ENCODE measurements at regions not wholly inside any gene's neighbourhood (a gene's known extent, or its start where the extent isn't known, plus 50 kb on each side); places are given as distances from the start of the nearest gene placed in this dataset.
"Not testable (repeated sequence)": the region's sequence is repeated elsewhere in the genome, so short reads cannot be mapped to it uniquely, and the experiment has no call there.

DNA sequence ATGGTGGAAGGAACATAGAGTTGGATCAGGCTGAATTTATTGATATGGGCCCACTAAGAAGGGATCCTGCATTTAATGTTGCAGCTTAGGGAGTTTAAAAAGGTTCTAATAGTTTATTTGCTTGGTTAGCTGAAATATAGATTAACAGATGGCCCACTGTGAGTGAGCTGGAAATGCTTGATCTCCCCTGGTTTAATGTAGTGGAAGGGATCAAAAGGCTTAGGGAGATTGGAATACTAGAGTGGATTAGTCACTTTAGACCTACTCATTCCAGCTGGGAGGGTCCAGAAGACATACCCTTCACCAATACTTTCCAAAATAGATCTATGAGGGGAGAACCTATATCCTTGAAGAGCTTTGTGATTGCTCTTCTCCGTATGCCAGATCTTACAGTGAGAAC, 130.1 kb upstream of the ZC3H12C start:
- DNase-seq (ENCODE audit: low read depth in 2 of 3, low spot score in 2 of 3): no peak

DNA sequence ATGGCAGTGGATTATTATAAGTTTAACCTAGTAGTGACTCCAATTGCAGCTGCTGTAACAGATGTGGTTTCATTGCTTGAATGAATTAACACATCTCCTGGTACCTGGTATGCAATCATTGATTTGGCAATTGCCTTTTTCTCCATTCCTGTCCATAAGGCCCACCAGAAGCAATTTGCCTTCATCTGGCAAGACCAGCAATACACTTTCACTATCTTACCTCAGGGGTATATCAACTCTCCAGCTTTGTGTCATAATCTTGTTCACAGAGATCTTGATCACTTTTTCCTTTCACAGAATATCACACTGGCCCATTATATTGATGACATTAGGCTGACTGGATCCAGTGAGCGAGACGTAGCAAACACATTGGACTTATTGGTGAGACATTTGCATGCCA, 128.7 kb upstream of the ZC3H12C start:
- no peak for DNase-seq (ENCODE audit: low read depth in 2 of 3, low spot score in 2 of 3)

DNA sequence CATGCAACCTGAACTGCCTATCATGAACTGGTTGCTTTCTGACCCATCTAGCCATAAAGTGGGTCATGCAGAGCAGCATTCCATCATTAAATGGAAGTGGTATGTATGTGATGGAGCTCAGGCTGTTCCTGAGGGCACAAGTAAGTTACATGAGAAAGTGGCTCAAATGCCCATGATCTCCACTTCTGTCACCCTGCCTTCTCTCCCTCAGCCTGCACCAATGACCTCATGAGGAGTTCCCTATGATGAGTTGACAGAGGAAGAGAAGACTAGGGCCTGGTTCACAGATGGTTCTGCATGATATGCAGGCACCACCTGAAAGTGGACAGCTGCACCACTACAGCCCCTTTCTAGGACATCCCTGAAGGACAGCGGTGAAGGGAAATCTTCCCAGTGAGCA, 127.7 kb upstream of the ZC3H12C start:
- not testable (repeated sequence) for DNase-seq (ENCODE audit: low read depth in 2 of 3, low spot score in 2 of 3)

DNA sequence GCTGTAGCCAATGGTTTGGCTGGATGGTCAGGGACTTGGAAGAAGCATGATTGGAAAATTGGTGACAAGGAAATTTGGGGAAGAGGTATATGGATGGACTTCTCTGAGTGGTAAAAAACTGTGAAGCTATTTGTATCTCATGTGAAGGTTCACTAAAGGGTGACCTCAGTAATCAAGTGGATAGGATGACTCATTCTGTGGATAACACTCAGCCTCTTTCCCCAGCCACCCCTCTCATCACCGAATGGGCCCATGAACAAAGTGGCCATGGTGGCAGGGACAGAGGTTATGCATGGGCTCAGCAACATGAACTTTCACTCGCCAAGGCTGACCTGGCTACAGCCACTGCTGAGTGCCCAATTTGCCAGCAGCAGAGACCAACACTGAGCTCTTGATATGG, 127.3 kb upstream of the ZC3H12C start:
- DNase-seq (ENCODE audit: low read depth in 2 of 3, low spot score in 2 of 3): not testable (repeated sequence)

DNA sequence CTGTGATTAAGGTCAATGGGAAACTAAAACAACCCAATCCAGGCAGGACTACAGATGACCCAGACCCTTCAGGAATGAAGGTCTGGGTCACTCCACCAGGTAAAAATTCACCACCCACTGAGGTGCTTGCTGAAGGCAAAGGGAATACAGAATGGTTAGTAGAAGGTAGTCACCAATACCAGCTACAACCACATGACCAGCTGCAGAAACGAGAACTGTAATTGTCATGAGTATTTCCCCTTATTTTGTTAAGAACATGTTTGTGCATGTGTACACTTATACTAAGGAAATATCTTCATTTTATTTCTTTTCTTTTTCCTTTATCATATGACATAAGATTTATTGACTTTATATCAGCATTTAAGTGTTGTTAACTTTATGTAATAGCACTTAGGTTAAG, 126.1 kb upstream of the ZC3H12C start:
- not testable (repeated sequence) for DNase-seq (ENCODE audit: low read depth in 2 of 3, low spot score in 2 of 3)

DNA sequence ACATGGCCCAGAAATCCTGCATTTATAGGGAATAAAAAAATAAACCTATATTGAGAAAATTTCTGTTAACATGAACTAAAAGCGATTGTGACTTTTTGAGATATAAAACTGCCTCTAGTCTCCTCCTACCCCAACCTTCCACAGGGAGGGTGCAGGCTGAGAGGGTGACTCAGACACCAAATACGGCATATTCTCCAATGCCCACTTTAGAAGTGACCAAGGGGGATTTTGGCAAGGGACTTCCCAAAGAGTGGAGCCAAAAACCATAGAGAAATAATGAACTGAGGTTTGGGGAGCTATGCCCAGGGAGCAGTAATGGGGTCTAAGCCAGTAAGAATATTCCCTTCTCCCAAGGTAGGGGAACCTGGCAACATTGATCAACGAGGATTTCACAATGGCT, 124.9 kb upstream of the ZC3H12C start:
- DNase-seq (ENCODE audit: low read depth in 2 of 3, low spot score in 2 of 3): no peak

DNA sequence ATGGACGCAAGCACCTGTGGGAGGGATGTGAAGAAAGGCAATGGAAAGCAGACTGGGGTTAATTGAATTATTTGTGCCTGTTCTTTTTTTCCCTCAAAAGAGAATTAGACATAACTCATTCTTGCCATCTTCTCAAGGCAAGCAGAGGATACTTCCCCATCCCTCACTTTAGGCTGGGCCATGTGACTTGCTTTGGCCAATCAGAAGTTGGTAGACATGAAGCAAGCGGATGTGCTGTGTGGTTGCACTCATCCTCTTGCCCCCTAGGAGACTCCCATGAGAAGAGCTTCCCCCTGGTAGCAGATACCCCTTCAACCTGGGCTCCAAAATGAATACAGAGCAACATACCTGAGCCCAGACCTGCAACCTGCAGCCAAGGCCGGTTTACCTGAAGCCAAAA, 124.4 kb upstream of the ZC3H12C start:
- DNase-seq (ENCODE audit: low read depth in 2 of 3, low spot score in 2 of 3): no peak

DNA sequence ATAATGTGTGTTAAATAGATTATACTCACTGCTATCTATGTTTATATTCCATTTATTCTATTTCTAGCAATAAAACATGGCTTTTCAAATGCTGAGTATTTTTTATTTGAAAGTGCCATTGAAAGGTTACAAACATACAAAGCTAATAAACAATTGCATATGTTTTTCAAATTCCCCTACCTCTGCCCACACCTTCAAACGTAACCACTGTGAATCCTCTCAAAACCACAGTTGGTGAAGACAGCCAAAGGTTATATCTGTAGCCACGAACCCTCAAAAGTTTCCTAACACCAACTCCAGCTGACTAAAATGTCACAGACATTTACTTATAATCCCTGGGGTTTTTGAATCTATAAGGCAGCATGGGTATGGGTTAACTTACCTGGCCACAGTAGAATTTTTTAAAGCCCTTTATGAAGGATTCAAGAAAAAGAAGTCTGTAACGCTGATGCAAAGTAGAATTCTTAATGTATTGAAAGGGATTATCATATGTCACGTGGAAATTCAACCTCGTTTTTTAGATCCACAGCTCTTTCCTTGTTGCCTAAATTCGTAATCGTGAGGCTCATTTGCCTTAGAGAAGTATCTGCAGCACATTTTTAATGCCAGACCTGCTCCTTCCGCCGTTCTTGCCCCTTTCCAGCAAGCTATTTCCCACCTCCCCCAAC, 122.5 kb upstream of the ZC3H12C start:
- no peak for DNase-seq (ENCODE audit: low read depth in 2 of 3, low spot score in 2 of 3)

DNA sequence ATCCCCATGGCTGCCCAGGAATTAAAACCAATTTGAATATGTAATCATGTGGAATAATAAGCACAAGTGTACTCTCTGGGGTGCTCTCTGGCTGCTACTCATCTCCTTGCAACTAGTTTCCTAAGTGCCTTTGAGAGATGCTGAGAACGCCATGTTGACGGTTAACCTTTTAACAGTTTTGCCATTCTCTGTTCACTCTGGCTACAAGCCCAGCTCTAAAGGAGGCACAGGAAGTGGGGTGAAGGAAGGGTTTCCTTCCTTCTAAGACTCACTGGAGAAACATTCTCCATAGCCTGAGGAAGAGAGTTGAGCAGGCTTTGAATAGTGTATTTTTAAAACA, 122.0 kb upstream of the ZC3H12C start:
- DNase-seq (ENCODE audit: low read depth in 2 of 3, low spot score in 2 of 3): peak in 1 of 3 donors; percentile 16

DNA sequence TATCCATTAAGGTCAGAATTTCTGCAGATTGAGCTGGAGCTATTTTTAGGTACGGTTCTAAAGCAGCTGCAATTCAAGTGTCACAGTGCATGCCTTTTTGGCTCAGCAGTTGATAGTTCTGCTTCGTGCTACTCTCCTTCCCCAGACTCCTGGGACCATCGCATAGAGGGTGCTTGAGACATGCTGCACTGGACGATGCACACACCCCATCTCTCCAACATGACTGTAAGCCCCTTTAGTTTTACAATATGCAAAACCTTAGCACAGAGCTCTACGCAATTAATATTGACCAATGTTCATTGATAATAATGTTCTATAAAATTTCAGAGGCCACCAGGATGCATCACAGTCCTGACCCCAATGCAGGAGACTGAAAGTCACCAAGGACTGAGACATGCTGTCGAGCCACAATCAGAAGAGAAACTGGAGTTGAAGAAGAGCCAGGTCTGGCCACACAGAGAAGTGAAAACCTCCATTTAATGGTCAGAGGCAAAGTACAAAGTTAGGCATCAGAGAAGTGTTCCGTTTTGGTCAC, 120.9 kb upstream of the ZC3H12C start:
- no peak for DNase-seq (ENCODE audit: low read depth in 2 of 3, low spot score in 2 of 3)

DNA sequence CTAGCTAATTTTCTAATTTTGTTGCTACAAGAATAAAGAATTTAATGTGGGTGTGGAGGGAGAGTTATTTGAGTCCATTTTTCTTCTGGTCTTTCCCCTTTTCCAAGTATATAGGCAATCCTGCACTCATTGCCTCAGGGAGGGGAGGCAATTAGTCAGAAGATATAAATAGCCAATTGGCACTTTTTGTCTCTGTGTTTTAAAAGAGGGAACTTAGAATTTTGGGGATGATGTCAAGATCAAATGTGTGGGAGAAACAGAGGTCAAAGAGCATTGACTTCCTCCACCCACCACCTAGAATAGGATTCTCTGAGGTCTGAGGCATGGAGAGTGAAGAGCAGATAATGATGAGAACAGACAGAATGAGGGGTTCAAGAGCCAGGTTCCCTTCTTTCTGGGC, 120.3 kb upstream of the ZC3H12C start:
- no peak for DNase-seq (ENCODE audit: low read depth in 2 of 3, low spot score in 2 of 3)

DNA sequence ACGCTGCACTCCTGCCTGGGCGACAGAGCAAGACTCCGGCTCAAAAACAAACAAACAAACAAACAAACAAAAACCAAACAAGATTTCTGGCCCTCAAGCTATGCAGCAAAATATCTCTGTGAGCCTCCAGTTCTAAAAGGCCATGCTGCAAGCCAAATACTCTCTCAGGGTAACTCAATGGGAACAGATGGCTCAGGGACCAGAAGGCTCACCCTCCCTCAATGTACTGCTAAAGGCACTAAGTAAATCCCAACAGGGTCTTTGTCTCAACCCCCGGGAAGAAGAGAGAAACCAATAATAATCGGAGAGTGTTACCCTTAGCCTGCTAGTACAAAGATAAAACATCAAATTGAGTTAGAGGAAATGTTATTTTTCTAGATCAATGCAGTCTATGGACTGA, 119.7 kb upstream of the ZC3H12C start:
- no peak for DNase-seq (ENCODE audit: low read depth in 2 of 3, low spot score in 2 of 3)

DNA sequence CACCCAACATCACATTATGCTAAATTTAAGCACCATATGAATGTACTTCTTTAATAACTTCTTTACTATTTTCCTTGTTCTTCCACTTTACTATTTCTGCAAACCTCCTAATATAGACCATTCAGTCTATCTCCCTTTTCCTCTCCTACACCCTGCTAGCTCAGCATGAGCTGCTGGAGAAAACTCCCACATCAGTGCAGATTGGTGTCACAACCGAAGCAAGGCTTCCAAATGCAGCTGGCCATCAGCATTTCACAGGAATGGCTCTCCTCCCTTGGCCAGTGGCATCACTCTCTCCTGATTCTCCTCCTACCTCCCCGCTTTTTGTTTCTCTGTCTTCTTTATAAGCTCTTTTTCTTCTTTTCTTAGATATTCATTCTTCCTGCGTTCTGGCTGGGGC, 118.7 kb upstream of the ZC3H12C start:
- DNase-seq (ENCODE audit: low read depth in 2 of 3, low spot score in 2 of 3): no peak

DNA sequence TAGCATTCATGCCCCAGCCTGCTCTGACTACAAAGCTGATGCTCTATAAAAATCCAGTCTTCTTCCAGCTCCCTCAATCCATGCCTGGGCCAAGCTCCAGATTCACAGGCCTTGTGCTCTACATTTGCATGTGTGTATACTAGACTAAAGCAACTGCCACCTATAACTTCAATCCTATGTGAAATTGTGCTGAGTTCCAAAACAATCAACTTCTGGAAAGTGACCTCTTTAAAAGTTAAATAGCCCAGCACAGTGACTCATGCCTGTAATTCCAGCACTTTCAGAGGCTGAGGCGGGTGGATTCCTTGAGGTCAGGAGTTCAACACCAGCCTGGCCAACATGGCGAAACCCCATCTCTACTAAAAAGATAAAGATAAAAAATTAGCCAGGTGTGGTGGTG, 114.3 kb upstream of the ZC3H12C start:
- DNase-seq (ENCODE audit: low read depth in 2 of 3, low spot score in 2 of 3): no peak

DNA sequence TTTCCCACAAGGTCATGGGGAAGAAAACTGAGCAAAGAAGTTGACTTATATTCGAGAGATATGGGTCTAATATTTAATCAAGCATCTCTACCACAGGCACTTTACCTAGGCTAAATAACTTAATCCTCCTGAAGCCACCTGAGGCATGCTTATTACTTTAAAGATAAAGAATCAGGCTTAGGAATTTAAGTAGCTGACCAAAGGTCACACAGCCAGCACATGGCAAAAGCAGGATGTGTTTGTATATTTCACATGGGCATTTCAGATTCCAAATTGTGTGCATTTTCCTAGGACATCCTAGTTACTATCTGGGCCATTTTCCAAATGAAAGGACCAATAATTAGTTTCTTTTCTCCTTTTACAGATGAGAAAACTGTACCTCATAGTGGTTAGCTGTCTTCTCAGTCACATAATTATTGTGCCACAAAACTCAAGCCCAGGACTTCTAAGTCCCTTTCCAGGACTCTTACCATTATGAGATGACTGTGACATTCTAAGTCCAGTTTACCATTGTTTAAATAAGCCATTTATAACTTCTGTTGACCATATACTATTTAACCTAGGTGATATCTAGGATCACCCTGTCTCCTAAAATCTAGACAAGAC, 112.1 kb upstream of the ZC3H12C start:
- no peak for DNase-seq (ENCODE audit: low read depth in 2 of 3, low spot score in 2 of 3)

DNA sequence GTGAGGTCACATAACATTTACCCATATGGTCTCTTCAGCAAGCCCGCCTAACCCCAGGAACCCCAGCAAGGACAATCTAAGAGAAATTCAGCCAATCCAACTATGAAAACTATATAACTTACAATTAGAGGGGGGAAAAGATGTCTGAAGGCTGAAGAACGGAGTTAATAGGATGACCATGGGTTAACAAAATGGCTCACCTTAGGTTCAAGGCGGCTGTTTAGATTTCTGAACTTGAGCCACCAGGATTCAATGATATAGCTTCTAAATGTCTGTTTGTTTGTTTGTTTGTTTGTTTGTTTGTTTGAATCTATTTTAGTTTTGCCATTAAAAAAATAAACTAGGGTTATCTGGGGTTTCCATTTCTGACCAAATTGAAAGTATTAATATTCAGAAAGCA, 109.8 kb upstream of the ZC3H12C start:
- no peak for DNase-seq (ENCODE audit: low read depth in 2 of 3, low spot score in 2 of 3)

DNA sequence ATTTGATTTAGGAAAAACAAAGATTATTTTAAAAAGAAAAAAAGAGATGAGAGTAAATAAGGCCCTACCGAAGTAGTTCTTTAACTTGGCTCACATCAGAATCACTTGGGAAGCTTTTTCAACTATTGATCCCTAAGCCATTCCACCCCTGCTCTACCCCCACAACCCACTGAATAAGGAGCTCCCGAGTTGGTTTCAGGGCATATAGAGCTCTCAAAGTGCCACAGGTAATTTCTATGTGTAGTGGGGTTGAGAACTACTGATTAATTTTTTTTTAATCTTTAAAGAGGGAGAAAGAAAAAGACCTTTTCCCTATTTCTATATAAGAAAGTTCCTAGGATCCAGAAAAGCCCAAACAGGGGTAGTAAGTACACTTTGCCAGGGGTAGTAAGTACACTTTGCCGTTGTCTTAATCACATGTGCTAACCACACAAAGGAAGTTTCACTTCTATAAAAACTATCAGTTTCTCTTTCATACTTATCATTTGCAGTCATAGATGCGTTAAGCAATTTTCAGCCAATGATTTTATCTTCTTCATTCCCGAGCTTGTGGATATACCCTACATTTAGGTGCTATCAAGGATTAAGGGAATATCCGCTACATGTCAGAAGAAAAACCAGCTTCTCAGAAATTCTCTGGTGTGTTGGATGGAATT, 108.4 kb upstream of the ZC3H12C start:
- peak in 2 of 3 donors; percentile 20 to 52 for DNase-seq (ENCODE audit: low read depth in 2 of 3, low spot score in 2 of 3)

DNA sequence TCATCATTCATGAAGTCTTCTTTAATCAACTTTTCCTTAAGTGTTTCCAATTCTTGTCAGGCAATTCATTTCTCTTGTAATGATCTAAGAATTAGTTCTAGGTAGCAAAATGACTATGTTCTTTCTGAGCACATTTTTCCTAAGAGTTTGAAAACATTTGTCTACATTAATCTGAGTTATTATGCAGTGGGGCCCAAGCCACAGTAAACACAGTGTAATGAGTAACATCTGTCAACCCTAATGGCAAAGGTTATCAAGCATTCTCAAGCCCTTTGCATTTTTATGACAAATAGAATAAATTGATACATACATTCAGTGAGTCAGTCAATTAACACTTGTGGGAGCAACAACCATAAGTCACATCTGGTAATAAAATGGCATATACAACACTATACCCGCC, 106.7 kb upstream of the ZC3H12C start:
- DNase-seq (ENCODE audit: low read depth in 2 of 3, low spot score in 2 of 3): no peak

DNA sequence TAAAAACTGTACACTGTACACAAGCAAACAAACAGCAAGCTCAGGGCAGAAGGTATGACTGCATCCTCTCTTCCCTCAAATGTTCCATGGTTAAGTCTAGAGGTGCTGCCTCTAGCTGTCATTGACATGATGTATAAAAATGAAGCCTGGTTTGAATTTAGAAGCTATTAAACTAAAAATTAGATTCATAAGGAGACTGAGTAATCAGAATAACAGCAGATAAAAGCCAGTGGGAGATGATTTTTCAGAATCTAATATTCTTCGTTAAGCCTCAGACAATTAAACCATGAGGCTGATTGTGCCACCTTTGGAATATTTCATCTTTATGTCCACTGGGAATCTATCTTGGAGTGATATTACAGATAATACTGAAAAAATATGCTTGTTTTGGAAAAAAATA, 101.4 kb upstream of the ZC3H12C start:
- DNase-seq (ENCODE audit: low read depth in 2 of 3, low spot score in 2 of 3): no peak

DNA sequence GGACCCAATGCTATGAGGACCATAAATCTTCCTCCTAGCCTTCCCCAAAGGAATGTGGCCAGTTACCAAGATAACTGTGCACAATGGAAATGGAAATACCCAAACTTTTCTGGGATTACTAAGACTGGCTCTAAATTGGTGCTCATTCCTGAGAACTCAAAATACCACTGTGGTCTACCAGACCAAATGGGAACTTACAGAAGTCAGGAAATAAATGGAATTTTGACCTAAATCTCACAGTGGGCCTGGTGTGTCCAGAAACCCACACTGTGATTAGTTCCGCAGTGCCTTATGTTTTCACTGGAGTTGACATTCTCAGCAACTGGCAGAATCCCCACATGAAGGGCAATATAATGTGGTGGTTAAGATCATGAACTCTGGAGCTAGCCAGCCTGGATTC, 99.4 kb upstream of the ZC3H12C start:
- DNase-seq (ENCODE audit: low read depth in 2 of 3, low spot score in 2 of 3): no peak

DNA sequence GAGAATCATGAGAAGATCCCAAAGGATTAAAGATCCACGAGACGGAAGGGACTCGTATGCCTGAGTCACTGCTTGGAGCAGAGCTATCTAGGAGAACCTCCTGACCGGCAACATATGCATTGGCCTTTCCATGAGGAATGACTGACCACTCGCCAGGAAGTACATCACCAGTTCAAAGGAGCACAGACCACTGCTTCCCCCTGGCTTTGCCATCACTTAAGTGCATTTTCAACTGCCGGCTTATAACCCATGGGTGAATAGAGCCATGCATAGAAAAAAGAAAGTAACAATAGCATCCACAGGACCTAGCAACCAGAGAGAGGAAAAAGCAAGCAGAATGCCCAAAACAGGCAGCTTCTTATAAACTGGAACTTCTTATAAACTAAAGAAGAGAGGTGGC, 98.3 kb upstream of the ZC3H12C start:
- DNase-seq (ENCODE audit: low read depth in 2 of 3, low spot score in 2 of 3): no peak

DNA sequence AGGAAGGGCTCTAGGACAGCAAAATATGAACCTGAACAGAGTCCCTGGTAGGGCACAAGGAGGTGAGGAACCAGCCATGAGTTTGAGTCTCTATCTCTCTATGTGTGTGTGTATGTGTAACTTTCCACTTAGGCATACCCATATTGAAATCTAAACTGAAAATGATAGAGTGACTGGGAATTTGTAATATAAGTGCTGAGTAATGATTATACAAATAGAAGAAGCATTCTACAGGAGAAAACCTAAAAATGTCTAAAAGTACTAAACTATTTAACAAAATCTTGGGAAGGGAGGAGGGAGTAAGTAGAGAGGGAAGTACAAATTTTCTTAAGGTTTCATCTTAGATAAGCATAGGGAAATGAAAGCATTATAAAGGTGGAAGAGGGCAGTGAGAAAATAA, 97.1 kb upstream of the ZC3H12C start:
- DNase-seq (ENCODE audit: low read depth in 2 of 3, low spot score in 2 of 3): no peak

Data from hematopoietic multipotent progenitor cell (in vitro differentiated cells).